HG03045 (cell line): ENCODE measurements at regions not wholly inside any gene's neighbourhood (a gene's known extent, or its start where the extent isn't known, plus 50 kb on each side); places are given as distances from the start of the nearest gene placed in this dataset.
"Not testable (repeated sequence)": the region's sequence is repeated elsewhere in the genome, so short reads cannot be mapped to it uniquely, and the experiment has no call there.

Source experiments
- ATAC-seq: cut with Tn5 transposase; IDR thresholded peaks from one replicate; pipeline ENCODE4 v1.9.1; 2021; ENCODE audit warnings: mild to moderate bottlenecking, moderate library complexity; ENCODE audit not compliant: unreplicated experiment

- ATAC-seq = no peak
Observed at GRCh38 chr9:85487872-85488271, 253.9 kb downstream of the AGTPBP1 start.

- ATAC-seq = no peak
Observed at GRCh38 chr9:85484235-85484634, 257.5 kb downstream of the AGTPBP1 start.

DNA sequence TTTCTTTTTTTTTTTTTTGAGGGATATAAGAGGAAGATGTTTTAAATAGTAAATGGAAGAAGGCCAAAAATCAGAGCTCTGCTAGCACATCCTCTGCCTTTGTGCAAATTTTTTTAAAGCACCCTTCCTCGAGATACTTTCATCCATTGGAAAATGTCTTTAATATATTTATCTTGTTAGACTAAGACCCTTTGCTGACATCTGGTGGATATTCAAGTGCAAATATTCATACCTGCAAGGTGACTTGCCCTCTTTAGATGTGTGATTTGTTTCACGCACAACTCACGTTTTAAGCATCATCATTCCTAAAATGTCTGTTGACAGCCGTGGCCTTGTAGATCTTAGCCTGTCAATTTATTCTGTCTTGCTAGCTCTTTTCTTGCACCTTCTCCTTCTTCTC is 258.5 kb downstream of the AGTPBP1 start:
- no peak for ATAC-seq

- ATAC-seq = no peak
Observed at GRCh38 chr9:85479305-85479704, 262.4 kb downstream of the AGTPBP1 start.

- ATAC-seq = no peak
Observed at GRCh38 chr9:85478847-85479246, 262.9 kb downstream of the AGTPBP1 start.

GRCh38 chr9:85474896-85475295 is 266.9 kb downstream of the AGTPBP1 start:
- not testable (repeated sequence) for ATAC-seq

DNA sequence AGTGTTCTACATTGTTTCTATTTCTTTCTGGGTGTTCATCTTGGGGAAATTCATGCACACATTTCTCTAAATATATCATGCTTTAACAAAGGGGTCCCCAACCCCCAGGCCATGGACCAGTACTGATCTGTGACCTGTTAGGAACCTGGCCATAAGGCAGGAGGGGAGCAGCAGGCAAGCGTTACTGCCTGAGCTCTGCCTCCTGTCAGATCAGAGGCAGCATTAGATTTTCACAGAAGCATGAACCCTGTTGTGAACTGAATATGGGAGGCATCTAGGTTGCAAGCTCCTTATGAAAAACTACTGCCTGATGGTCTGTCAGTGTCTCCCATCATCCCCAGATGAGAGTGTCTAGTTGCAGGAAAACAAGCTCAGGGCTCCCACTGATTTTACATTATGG is 270.0 kb downstream of the AGTPBP1 start:
- ATAC-seq = no peak

GRCh38 chr9:85469041-85469440 is 272.7 kb downstream of the AGTPBP1 start:
- no peak for ATAC-seq

DNA sequence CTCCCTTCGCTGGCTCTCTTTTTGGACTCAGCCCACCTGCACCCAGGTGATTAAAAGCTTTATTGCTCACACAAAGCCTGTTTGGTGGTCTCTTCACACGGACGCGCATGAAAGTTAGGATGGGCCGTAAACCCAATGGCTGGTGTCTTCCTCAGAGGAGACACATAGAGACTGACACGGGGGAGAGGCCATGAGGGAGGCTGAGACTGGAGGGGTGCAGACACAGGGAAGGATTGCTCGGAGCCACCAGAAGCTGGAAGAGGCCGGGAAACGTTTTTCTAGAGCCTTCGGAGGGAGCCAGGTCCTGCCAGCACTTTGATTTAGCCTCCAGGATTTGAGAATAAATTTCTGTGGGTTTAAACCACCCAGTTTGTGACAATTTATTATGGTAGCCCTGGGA is 274.9 kb downstream of the AGTPBP1 start:
- ATAC-seq = no peak

DNA sequence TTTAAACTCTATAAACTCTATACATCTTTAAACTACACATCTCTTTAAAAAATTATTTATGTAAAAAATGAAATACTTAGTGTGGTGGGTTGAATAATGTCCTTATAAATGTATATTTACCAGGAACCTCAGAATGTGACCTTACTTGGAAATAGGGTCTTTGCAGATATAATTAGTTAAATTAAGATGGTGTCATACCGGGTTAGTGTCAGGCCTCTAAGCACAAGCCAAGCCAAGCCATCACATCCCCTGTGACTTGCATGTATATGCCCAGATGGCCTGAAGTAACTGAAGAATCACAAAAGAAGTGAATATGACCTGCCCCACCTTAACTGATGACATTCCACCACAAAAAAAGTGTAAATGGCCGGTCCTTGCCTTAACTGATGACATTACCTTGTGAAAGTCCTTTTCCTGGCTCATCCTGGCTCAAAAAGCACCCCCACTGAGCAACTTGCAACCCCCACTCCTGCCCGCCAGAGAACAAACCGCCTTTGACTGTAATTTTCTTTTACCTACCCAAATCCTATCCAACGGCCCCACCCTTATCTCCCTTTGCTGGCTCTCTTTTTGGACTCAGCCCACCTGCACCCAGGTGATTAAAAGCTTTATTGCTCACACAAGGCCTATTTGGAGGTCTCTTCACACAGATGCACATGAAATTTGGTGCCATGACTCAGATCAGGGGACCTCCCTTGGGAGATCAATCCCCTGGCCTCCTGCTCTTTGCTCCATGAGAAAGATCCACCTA is 283.5 kb downstream of the AGTPBP1 start:
- not testable (repeated sequence) for ATAC-seq

GRCh38 chr9:85453850-85454249 is 287.9 kb downstream of the AGTPBP1 start:
- ATAC-seq = no peak

DNA sequence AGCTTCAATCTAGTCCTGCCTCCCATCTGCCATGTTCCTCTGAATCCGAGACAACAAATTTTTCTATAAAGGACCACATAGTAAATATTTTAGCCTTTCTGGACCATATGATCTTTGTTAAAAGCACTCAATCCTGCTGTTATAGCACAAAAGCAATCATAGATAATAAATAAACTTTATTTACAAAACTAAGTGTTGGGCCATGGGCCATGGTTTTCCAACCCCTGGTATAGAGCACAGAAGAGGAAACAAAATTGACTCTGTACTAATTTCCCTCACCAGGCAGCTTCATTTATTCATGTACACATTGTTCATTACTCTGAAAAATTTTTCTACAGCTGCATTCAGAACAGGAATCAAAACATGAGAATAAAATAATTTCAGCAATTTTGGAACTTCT is 288.9 kb downstream of the AGTPBP1 start:
- no peak for ATAC-seq

- ATAC-seq = no peak
Observed at GRCh38 chr9:85451680-85452079, 290.1 kb downstream of the AGTPBP1 start.

DNA sequence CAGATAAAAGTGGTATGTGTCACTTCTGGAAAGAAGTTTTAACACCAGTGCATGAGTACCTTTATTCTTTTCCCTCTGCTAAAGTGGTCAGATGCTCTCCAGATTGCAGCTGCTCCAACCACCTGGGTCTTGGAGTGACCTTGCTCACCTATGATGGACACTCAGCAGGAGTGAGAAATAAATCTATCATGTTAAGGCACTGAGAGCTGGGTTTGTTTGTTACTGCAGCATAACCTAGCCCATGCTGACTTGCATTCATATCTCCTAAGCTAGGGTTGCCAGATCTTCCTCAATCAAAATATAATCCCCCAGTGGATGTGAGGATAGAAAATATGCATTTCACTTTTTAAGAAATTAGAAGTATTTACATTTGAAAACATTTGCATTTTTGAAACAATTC is 295.9 kb downstream of the AGTPBP1 start:
- ATAC-seq = no peak

- ATAC-seq = no peak
Observed at GRCh38 chr9:85444243-85444642, 297.5 kb downstream of the AGTPBP1 start.

GRCh38 chr9:85443190-85443598 is 298.6 kb downstream of the AGTPBP1 start:
- no peak for ATAC-seq

DNA sequence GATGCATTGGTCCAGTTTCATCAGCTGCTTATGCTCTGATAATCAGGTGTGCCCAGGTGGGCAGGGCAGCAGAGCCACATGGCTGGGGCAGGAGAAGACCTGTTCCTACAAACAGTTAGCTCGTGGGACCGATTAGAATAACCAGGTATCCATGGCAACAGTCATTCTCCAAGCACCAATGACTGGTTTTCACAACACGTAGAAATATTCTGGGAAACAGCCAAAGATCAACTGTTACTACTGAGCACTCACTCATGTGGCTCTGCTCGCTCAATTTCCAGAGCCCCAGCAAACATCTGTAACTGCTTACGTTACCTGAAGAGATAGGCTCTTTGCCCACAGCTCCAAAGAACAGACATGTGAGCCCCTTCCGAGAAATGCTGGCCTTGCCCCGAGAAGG is 302.0 kb downstream of the AGTPBP1 start:
- no peak for ATAC-seq

DNA sequence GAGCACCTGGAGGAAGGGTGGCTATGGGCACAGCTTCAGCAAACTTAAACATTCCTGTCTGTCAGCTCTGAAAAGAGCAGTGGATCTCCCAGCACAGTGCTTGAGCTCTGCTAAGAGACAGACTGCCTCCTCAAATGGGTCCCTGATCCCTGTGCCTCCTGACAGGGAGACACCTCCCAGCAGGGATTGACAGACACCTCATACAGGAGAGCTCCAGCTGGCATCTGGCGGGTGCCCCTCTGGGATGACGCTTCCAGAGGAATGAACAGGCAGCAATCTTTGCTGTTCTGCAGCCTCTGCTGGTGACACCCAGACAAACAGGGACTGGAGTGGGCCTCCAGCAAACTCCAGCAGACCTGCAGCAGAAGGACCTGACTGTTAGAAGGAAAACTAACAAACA is 307.8 kb downstream of the AGTPBP1 start:
- not testable (repeated sequence) for ATAC-seq

- not testable (repeated sequence) for ATAC-seq
Observed at GRCh38 chr9:85433551-85433950, 308.2 kb downstream of the AGTPBP1 start.

GRCh38 chr9:85433046-85433445 is 308.7 kb downstream of the AGTPBP1 start:
- no peak for ATAC-seq

DNA sequence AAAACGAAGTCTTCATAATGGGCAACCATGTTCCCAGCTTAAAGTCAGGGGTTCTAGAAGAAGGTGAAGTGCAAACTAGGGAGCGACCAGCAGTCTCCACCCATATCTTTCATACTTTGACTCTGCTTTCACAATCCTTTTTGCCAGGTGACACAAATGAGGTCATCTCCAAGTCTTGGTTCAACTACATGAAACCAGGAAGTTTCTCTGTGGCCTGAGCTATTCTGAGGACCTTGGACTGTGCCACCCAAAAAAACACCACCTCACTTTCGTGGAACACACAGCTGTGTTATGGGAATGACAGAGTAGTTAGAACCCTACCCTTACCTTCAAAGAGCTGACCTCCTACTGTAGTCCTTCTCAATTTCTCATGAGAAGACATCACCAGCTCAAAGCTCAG is 309.2 kb downstream of the AGTPBP1 start:
- peak; percentile 49 for ATAC-seq

- no peak for ATAC-seq
Observed at GRCh38 chr9:85431339-85432102, 310.2 kb downstream of the AGTPBP1 start.
